ENCODE measurements at regions not wholly inside any gene's neighbourhood (a gene's known extent, or its start where the extent isn't known, plus 50 kb on each side); places are given as distances from the start of the nearest gene placed in this dataset.

DNA sequence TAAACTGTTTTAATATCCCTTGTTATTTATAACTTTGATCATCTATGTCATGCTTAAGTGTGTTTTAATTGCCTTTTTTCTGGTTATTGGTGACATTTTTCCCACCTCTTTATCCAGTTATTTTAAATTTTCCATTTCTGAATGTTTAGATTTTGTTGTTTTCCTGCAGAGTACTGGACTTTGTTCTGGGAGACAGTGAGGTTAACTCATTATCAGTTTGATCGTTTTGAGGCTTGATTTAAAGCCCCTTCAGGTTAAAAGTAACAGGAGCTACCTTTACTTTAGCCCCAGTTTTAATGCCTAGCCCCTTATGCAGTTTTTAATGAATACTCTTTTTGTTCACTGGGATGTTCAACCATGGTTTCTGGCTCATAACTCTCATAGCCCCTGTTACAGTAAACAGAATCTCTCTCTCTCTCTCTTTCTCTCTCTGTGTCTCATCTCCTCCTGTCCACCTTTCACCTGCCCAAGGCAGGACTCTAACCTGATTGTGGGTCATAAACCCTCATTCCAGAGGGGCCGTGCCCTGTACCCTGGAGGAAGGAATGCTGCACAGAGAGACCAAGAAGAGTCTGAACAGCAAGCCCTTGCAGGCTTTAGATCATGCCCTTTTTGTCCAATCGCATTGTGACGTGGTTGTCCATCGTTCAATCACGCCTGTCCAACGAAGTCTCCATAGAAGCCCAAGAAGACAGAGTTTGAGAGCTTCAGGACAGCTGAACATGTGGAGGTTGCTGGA is 91.8 kb upstream of the WDR72 start:
- TF ChIP-seq, protein P1, sequence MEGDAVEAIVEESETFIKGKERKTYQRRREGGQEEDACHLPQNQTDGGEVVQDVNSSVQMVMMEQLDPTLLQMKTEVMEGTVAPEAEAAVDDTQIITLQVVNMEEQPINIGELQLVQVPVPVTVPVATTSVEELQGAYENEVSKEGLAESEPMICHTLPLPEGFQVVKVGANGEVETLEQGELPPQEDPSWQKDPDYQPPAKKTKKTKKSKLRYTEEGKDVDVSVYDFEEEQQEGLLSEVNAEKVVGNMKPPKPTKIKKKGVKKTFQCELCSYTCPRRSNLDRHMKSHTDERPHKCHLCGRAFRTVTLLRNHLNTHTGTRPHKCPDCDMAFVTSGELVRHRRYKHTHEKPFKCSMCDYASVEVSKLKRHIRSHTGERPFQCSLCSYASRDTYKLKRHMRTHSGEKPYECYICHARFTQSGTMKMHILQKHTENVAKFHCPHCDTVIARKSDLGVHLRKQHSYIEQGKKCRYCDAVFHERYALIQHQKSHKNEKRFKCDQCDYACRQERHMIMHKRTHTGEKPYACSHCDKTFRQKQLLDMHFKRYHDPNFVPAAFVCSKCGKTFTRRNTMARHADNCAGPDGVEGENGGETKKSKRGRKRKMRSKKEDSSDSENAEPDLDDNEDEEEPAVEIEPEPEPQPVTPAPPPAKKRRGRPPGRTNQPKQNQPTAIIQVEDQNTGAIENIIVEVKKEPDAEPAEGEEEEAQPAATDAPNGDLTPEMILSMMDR (tag by site-specific recombination; IDR thresholded peaks at IDR 0.05) = no peak
- no peak for TF ChIP-seq ZNF473 (tag by site-specific recombination; IDR thresholded peaks at IDR 0.05)
- TF ChIP-seq, protein P2, sequence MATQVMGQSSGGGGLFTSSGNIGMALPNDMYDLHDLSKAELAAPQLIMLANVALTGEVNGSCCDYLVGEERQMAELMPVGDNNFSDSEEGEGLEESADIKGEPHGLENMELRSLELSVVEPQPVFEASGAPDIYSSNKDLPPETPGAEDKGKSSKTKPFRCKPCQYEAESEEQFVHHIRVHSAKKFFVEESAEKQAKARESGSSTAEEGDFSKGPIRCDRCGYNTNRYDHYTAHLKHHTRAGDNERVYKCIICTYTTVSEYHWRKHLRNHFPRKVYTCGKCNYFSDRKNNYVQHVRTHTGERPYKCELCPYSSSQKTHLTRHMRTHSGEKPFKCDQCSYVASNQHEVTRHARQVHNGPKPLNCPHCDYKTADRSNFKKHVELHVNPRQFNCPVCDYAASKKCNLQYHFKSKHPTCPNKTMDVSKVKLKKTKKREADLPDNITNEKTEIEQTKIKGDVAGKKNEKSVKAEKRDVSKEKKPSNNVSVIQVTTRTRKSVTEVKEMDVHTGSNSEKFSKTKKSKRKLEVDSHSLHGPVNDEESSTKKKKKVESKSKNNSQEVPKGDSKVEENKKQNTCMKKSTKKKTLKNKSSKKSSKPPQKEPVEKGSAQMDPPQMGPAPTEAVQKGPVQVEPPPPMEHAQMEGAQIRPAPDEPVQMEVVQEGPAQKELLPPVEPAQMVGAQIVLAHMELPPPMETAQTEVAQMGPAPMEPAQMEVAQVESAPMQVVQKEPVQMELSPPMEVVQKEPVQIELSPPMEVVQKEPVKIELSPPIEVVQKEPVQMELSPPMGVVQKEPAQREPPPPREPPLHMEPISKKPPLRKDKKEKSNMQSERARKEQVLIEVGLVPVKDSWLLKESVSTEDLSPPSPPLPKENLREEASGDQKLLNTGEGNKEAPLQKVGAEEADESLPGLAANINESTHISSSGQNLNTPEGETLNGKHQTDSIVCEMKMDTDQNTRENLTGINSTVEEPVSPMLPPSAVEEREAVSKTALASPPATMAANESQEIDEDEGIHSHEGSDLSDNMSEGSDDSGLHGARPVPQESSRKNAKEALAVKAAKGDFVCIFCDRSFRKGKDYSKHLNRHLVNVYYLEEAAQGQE (tag by site-specific recombination; IDR thresholded peaks at IDR 0.05) = no peak

Measured in HEK293 (cell line).